GM18508 (cell line): ENCODE measurements at regions not wholly inside any gene's neighbourhood (a gene's known extent, or its start where the extent isn't known, plus 50 kb on each side); places are given as distances from the start of the nearest gene placed in this dataset.

ENCODE experiments used
- ATAC-seq: cut with Tn5 transposase; IDR thresholded peaks from one replicate; pipeline ENCODE4 v1.9.1; 2021; ENCODE audit warnings: moderate number of reproducible peaks; ENCODE audit not compliant: insufficient read depth, unreplicated experiment

DNA sequence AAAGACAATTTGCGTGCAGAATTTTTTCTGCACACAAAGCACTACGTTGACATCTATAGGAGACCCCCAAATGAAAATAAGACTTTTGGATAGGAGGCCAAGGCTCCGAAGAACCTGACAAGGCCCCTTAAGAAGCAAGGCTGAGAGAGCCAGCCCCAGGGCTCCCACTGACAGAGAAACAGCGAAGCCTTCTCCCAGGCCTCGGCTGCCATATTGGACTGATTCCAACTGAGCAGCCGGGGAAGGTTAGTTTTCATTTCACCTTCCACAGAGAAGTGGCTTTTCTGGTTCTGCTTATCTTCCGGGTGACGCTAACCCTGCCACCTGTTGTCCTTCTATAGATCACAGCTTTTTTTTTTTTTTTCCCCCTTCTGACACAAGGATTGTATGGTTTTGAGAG, 356.7 kb downstream of the SOX9 start:
- ATAC-seq = no peak

DNA sequence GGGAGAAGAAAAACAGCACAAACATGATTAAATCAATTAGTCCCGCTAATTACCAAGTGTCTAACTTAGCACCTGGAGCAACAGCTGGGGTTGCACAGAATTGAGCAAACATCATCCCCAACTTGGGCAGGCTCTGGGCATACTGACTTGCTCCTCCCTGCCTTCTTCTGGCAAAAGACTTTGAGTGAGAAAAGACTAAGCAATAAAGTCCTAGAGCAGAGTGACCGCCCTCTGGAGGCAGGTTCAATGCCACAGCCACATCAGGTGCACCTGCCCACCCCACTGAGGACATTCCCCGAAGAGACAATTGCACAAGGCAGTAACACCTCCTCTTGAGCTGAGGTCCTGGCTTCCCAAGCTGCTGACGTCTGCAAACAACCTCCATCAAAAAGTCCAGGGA, 358.3 kb downstream of the SOX9 start:
- no peak for ATAC-seq

DNA sequence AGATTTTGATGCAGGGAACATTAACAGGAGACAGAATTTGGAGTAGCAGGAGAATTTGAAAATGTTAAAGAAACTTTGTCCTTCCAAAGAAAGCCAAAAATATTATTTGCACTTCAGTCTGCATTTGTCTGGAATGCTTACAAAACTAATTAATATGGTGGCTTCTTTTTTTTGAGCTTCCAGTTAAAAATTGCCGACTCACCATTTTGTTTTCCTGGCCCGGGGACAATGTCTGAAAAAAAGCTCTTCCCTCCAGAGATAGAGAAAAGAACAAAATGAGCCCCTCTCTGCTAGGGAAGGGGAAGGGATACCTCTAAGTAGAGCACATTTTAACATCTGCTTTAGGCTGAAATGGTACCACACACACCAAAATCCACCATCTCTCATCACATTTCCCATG, 360.8 kb downstream of the SOX9 start:
- ATAC-seq = no peak

DNA sequence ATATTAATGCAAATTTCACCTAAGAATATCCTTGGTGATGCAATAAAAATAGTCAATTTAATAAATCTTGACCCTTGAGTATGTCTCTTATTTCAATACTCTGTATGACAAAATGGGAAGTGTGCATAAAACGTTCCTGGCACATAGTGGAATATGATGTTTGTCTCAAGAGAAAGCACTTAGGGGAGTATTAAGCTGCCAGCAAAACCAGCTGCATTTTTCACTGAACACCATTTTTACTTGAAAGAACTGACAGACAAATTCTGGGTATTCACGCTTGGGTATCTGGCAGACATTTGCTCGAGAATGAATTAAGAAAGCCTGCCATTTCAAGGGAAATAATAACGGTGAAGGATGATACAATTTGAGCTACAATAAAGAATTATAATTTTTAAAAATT, 364.8 kb downstream of the SOX9 start:
- no peak for ATAC-seq

DNA sequence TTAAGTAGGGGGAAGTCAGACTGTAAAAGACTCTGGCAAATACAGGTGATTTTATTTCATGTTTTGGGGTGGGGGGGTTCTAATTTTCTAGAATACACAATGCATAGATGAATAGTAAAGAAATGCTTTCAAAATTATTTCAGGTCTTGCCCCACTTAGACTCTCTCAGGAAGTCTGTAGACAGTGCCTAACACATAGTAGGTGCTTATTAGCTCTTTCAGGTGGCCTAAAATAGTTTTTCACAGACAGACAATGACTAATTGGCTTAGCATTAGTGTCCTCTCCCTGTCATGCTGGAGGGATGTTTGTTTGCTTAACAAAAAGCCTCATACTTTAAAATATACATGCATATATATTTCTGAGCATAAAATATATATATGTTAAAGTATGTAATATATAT, 366.0 kb downstream of the SOX9 start:
- ATAC-seq = no peak

DNA sequence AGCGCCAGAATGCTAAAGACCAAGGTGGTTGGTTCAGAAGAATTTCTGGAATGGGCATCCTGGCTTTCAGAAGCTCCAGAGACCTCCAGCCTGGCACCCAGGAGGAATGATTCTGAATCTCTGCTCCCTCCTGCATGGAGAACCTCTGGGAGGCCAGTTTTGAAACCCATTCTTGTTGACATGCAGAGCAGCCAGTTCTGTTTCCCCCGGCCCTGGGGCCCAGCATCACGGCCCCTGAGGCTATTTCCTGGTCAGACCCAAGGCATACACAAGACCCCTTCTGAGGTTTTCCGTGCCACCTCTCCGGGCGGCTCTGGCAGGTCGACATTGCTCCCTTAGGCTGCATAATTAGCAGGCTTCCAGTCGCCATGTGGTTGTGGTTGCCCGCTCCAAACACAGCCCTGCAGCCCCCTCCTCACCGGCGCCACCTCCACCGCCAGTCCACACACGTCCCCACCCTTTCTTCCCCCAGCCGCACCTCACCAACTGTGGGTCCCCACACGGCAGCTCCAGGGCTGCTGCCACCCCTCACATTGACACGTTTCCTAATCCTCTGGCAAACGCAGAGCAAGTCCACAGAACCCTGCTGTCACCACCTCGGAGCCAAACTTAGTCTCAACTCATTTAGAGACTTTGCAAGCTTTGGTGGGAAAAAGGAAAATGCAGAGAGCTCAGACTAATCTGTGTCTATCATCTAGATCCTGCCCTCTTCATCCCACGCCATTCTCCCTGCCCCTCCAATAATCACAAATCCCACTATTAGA, 367.1 kb downstream of the SOX9 start:
- ATAC-seq = no peak

DNA sequence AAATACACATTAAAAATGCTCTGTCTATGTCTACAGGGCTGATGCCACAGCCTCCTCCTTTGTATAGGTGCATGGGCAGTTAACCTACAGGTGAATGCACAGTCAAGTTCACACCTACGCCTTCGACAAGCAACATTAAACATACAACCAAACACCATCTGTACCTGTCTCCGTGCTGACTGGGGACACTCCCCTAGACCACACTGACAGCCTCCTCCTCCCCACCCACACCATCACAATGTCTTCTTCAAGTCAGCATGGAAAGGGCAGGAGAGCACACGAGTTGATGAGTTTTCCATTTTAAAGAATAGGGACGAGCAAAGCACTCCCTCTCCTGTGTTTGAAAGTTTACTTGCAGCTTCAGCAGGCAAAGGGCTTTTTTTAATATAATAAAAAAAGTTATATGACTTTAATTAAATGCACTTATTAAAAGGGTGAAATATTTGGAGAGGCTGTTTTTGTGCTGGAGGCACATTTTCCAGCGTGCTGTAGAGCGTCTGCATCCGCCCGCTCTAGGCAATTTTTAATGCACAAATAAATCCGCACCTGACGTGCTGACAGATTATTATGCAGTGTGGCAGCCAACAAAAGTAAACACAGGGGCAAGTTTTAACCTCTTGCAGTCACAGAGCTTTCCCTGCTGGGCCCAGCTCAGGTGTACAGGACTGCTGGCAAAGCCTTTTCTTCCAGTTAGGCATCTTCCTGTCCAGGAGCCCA, 367.9 kb downstream of the SOX9 start:
- ATAC-seq = no peak

DNA sequence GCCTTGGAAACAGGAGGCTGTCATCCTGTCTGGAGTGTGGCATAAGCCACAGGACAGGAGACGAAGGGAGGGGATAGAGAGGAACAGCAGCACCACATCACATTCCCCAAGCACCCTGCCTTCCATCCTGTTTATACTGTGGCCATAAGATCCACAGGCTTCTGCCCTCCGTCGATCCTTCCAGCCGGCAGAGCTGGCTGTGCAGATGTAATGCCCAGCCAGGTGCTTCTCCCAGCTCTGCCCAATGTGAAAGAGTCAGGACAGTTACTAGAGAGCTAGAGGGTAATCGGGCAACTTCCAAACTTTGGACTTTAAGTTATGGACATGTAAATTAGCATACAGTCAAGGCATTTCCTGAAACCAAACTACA, 368.4 kb downstream of the SOX9 start:
- ATAC-seq = no peak

DNA sequence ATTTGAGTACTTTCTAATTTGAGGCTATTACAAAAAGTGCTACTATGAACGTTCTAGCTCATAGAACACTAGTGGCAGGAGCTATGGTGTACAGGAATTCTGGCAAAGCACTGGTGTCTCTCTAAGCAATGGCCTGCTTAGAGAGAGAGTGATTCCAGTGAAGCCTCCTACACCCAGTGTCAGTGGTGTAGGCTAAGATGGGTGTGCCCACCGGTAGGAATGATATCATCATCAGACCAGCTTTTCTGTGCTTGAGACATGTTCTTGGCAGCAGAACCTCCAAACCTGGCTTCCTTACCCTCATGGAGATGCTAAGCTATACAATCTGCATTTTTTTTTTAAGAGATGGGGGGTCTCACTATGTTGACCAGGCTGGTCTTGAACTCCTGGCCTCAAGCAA, 370.3 kb downstream of the SOX9 start:
- no peak for ATAC-seq

DNA sequence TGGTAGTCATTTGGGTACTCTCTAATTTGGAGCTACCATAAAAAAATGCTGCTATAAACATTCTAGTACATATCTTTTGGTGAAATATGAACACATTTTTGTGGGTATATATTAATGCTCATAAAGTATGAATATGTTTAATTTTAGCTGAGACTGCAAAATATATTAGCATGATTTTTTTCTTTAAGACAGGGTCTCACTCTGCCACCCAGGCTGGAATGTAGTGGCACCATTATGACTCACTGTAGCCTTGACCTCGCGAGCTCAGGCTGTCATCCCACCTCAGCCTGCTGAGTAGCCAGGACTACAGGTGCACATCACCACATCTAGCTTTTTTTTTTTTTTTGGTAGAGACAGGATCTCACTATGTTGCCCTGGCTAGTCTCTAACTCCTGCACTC, 371.7 kb downstream of the SOX9 start:
- no peak for ATAC-seq

DNA sequence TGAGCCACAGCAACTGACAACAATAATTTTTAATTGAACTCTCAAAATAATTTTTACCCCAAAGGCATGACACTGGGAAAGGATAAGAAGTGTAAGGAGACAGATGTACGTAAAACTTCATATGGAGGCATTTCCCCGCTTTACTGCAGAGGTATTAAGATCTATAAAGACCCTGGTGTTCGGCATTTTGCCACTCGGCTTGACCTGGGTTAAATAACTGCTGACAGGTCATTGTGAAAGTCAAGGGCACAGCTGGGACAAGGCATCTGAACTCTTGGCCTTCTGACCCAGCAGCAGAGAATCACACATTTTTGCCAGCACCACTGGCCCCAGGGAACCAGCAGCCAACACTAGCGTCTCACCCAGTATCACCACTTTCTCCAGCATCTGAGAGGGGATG, 372.1 kb downstream of the SOX9 start:
- ATAC-seq = no peak

DNA sequence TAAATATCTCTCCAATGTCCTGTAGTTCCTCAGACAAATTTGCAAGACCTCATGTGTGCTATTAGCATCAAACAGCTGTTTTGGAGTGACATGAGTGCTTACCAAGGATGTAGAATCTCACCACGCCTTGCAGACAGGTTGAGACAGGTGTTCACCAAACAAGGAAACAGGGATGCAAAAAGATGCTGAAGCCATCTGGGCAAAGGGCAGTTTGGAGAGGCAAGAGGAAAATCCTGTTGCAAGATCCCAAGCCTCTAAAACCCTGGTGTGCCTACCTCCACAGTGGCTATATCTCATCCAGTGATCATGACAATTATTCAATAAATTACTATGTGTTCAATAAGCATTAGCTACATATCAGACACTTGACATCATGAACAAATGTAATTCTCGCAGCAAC, 373.7 kb downstream of the SOX9 start:
- no peak for ATAC-seq

DNA sequence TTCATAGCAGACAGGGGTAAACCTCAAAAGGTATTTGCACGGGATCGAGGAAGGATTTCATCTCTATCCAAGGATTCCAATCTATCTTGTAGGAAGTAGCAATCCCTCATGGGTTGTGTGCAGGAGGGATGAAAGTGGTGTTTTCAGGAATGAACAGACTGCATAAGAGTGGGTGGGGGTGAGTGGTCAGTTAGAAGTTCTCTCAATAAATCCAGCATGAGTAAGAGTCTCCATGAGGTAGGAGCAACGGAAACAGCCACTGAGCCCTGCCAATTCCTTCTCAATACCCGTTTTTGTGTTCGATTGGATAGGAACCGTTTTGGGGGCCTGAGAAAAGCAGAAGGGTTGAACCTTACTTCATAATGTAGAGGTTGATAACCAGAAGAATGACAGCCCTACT, 375.6 kb downstream of the SOX9 start:
- ATAC-seq = no peak

DNA sequence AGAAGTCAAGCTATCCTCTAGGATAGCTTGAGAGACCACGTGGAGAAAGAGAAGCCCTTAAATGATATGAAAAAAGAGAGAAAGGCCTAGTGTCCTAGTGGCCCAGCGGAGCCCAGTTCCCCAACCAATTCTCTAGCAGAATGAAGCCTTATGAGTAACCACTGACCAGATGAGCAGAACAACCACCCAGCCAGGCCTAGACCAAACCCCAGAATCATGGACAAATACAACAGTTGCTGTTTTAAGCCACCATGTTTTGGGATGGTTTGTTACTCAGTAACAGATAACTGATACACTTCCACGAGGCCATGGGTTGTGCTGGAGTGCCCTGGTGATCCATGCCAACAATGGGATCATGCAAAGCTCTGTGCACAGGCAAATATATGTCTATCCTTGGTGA, 377.1 kb downstream of the SOX9 start:
- no peak for ATAC-seq

DNA sequence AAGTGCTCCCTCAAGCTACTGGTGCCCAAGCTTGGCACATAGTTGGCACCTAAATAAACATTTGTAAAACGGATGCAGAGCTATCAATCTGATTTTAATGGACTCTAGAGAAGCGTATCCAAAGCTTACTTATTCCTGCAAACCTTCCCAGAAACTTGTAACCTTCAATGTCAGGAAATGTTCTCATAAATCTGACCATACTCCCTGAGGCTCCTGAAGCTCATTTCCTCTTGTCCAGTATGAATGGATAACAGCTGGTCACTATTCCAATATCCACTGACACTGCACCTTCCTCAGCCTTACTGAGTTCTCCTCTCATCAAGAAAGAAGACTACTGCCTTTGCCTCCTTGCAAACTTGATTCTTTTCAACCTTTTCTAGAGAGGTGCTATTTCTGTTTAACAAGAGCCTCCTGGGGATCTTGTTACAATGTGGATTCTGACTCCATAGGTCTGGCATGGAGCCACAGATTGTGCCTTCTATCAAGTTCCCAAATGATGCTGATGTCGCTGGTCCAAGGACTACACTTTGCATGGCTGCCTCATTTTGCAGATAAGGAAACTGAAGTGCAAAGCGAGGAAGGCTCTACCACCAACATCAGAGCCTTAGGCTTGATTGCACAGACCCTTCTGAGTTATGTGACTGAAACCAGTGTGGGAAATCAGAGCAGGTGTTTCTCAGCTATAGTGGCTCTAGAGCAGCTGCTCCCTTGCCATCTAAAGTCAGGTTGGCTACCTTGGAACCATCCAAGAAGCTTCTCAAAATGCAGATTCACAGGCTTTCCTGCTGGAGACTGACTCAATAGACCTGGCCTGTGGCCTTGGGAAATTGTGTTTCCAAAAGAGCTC, 377.8 kb downstream of the SOX9 start:
- no peak for ATAC-seq

DNA sequence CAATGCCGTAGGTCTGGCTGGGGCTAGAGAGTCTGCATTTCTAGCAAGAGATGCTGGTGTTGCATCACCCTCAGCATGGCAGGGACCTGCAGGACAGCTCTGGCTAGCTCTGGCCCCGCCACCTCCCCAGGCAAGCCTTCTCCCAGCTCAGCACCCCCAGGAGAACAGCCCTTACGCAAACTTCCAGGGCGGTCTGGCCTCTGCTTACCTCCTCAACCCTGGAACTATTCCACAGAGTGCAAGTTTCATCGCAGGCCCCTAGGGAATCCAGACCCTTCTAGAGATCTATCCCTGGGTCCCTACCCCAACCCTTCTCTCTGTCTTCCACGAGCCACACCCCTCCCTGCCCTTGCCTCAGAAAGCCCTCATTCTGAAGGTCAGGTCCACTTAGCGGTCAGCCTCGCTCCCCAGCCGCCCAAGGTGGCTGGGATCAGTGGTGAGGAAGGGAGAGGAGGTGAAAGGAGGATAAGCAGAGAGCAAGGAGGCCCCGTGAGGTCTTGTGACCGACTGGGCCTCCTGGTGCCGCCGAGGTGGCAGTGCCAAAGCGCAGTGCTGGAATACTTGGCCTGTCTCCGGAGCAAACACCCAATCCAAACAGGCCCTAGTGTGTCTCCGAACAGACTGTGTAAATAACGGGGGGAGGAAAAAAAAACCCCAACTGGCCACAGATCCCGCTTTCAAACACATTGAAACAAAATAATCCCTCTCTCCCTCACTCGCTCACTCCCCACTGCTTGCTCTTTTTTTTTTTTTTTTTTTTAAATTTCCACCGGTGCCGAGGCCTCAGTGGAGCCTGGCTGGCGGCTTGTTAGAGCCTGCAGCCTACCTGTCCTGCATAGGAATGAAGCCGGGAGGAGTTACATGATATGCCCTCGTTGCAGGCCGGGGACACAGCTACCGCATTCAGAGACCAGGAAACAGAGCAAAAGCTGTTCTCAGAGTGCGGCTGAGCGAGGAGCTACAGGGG, 380.9 kb downstream of the SOX9 start:
- ATAC-seq = no peak

DNA sequence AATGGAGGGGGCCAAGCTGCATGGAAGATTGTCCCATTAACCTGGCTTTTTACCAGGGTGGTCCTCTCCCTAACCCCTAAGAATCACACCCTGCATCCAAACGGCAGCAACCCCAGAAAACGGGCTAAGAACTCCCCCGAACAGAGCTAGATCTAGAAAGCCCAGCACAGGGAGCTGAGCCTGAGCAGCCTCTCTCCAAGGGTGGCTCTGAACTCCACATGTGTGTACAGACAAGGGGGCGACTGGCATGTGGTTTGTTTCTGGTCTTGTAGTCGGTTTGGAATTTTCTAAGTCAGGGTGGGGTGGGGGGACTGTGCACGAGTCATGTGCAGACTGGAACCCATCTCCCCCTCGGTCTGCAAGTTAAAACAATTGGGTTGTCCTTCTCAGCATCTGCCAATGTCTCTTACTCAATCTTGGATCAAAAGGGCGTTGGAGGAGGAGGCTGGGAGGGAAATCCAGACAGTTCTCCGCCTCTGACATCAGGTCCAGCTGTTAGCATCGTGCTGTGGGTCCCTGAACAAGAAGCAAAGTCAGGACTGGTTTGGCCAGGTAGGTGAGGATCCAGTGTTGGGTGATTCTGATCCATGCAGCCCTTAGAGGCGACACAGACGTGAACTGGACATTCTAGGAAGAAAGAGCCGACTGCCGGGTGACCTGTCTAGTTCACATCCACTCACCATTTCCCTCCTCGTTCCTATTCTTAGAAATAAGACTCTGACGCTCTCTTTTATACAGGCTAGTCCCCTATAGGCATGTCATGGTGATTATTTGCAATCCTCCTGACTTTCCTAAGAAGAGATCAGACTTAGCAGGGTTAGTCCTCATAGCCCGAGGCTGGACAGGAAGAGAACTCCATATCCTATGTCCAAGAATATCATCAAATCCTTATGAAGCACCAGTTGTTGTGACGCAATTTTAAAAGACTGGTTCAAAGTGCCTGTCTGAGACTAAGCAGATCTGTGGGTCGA, 381.8 kb downstream of the SOX9 start:
- ATAC-seq = no peak

DNA sequence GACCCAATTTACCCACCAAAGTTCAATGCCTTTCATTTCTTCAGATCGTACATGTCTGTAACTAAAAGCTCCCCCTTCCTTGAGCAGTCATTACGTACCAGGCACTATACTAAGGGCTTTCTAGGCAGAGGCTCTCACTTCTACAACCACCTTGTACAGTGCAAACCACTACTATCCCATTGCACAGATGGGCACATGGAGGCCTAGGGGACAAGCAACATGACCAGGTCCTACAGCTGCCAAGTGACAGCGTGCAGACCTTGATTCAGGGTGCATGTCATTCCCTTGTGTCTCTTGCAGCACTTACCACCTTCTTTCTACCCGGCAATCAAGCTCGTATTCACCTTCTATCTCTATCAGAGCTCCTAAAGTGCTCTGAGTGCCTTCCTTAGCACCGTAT, 382.7 kb downstream of the SOX9 start:
- no peak for ATAC-seq

DNA sequence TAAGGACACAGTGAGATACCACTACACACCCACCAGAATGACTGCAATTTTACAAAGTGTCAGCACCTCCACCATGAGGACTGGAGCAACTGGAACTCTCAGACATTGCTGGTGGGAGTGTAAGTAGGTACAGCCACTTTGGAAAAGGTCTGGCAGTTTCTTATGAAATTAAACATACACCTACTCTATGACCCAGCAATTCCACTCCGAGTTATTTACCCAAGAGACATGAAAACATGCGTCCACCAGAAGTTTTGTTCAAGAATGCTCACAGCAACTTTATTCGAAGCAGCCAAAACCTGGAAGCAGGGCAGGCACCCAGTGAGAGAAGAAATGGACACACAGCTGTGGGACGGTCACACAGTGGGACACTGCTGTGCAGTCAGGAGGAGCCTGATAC, 384.0 kb downstream of the SOX9 start:
- ATAC-seq = no peak
